Cardiac septum (tissue), 1 donor: ENCODE measurements at regions not wholly inside any gene's neighbourhood (a gene's known extent, or its start where the extent isn't known, plus 50 kb on each side); places are given as distances from the start of the nearest gene placed in this dataset.
"Not testable (repeated sequence)": the region's sequence is repeated elsewhere in the genome, so short reads cannot be mapped to it uniquely, and the experiment has no call there.

Experiments
- DNase-seq: peaks from one replicate; pipeline ENCODE4 v3.0.0-alpha.2; 2020; ENCODE audit warnings: low spot score
- intact Hi-C: fragments of 100-400 bp; cut with DNase I; formaldehyde crosslinking; loops from one replicate; pipeline ENCODE4 v1.14.0; 2022
- donor health status: DM: no; HTN: no; CAD: no.

DNA sequence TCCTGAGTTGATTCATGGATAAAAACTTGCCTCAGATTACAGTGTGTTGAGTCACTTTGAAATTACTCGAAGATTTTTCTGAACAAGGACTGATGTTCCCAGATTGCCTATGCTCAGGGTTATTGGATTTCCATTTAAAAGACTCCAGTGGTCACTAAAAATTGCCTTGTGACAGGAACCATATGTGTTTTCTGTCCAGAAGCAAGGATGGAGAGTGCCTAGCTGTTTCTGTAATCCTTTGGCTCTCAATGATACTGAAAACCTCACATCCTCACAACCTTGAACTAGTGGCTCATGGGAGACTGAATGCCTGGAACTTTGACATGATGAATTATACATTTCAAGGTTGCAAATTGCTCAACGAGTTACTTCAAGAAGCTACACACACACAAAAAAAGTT is 1271.8 kb downstream of the BRINP3 start:
- no peak for DNase-seq
- intact Hi-C loops = no loop called here

DNA sequence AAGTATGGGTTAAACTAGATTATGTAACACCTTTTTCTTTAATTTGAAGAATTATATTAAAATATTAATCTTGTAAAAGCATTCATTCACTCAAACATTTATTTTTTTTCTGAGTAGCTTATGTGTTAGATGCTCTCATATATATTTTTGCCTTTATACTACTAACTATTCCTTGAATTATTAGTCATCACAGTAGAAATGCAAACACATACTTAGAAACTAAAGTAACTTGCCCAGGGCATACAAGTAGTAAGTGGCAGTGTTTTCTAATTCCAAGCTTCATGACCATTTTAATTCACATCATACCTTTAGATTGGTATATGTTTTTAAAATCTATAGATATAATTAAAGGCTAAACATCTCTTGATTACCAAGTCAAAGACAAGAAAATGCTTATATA is 1271.0 kb downstream of the BRINP3 start:
- intact Hi-C loops = no loop called here
- no peak for DNase-seq

DNA sequence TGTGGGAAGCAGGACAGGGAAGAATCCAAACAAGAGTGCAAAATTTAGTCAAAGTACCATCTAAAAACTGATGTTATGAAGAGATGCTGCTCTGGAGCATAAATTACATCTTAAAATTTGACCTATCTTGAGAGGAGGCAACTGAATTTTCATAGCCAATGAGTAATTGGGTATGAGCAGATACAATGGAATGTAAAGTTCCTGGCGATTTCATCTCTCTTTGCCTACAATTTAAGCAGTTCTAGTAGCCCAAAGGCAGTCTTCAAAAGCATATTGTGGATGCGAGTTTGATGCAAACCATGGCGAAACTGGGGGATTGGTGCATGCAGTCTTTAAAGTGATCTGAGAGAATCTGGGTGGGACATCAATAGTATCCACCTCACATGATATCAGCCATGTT is 1265.9 kb downstream of the BRINP3 start:
- no peak for DNase-seq
- intact Hi-C loops = no loop called here

DNA sequence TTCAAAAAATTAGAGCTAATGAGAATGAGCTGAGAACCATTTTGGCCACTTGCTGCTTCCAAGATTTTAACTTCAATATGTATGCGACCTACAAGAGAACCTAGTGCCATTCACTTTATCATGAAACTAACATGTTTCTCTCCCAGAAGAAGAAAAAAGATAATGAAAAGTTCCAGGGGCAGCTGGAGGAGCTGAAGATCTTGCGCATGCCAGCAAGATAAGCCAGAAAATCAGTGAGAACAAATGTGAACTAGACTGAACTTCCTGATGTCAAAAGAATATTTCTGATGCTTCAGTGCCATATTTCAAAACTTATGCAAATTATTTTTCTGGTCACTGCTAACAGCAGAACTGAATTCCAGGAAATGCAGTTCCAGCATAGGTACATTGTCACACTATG is 1265.1 kb downstream of the BRINP3 start:
- intact Hi-C loops = no loop called here
- no peak for DNase-seq

DNA sequence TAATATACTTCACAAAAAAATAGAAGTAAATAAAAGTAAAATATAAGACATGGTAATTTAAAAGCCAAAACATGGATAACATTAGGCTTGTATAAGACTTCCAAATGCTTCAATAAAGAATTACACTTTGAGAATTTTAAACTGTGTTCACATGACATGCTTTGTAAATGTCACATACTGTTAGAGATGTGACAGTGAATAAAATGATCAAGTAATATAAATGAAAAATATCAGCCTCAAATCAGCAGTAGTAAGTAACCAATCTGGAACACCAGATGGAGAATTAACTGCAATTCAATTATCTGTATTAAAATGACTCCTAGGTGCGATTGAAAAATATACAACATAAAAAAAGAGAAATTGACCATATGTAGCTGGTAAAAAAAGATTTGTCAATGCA is 1260.8 kb downstream of the BRINP3 start:
- intact Hi-C loops = no loop called here
- no peak for DNase-seq

DNA sequence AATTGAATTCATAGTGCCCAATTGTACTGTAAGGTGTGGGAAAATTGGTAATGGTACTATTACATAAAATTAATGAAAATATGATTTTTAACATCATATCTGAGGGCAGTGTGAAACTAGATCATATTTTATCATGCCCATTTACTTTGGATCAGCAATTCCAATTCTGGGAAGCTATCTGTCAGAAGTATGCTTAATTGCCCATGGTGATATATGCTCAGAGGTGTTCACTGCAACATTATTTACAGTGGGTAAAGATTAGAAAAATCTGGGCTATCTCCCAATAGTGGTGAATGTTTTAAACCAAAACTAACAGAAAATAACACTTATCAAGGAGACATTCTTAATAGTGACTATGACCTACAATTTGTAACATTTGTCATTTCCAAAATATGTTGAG is 1260.0 kb downstream of the BRINP3 start:
- intact Hi-C loops = no loop called here
- DNase-seq = no peak

DNA sequence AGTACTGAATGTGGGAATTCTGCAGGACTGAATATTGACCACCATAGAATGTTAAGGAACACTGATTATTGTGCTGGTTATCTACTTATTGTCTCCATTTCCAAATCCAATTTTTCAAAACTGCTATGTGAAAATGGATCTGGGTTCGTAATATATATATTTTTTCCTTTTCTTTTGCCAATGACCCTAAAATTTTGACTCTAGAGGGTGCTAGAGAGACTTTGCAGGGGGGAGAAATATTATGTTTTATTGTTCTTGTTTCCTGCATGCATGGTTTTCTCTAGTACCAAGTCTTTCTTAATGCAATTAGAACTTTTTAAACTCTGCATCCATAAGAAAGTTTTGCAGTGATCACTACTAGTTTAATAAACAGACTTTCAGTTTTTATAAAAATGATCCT is 1256.9 kb downstream of the BRINP3 start:
- intact Hi-C loops = no loop called here
- no peak for DNase-seq

DNA sequence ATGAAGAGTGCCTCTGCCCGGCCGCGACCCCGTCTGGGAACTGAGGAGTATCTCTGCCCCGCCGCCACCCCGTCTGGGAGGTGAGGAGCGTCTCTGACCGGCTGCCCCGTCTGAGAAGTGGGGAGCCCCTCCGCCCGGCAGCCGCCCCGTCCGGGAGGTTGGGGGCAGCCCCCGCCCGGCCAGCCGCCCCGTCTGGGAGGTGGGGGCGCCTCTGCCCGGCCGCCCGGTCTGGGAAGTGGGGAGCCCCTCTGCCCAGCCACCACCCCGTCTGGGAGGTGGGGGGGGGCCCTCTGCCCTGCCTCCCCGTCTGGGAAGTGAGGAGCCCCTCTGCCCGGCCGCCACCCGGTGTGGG is 1251.9 kb downstream of the BRINP3 start:
- DNase-seq, intact Hi-C loops: not testable (repeated sequence)

DNA sequence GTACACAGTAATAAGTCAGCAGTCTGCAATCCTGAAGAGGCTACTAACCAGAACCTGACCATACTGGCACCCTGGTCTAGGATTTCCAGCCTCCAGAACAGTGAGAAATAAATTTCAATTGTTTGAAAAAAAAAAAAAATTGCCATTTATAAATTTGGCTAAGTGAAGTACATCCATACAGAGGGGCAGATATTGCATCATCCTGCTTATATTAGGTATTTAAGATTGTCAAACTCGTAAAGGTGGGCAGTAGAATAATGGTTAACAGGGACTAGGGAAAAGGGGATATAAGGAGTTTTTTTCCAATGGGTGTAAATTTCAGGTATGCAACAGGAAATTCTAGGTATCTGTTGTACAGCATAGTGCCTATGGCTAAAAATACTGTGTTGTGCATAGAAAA is 1250.9 kb downstream of the BRINP3 start:
- DNase-seq = no peak
- intact Hi-C loops = no loop called here

DNA sequence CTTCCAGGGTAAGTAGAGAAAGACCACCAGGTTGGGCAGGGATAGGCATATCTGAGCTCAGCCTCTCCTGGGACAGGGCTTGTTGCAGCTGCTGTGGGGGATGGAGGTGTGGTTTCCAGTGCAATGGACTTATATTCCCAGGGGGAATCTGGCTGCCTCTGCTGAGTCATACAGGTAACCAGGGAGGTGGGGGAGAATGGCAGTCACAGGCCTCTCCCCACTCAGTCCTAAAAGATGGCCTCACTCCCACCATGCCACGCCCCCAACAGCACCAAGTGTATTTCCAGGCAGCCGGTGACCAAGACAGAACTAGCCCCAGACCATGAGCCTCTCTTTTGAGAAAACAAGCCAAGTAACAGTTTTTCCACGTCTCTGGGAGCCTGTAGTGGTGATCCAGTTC is 1240.7 kb downstream of the BRINP3 start:
- intact Hi-C loops = no loop called here
- no peak for DNase-seq

DNA sequence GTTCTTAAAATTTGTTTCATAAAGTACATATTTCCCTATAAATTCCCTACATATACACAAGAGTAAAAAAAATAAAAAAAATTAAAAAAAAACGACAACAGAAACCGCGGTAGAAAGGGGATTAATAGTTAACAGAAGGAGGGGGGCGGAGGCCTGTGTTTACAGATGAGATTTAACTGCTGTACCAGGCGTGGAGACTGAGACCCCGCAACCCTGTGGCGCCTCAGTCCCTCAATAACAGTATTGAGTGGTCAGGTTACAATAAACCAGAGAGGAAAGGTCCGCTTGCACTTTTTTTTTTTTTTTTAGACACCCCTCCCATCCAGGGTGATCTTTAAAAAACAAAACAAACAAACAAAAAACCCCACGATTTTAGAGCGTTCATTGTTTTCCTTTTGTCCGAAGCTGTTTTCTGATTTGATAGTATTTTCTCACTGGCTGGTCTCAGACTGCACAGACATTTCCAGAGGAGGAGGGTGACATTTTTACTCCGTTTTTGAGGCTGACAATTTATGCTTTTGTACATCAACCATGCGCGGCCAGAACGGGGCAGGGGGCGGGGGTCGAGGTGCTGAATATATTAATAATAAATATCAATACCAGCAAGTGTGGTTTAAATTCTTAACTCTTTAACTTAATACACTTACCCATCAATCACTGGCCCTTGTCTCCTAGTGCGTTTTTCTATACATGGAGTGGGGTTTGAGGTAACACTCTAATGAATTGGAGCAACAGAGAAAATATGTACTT is 1223.9 kb downstream of the BRINP3 start:
- no peak for DNase-seq
- intact Hi-C loops = no loop called here

DNA sequence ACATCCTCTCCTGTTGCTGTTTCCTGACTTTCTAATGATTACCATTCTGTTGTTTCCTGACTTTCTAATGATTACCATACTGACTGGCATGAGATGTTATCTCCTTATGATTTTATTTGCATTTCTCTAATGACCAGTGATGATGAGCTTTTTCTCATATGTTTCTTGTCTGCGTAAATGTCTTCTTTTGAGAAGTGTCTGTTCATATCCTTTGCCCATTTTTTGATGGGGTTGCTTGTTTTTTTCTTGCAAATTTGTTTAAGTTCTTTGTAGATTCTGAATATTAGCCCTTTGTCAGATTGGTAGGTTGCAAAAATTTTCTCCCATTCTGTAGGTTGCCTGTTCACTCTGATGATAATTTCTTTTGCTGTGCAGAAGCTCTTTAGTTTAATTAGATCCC is 1216.5 kb downstream of the BRINP3 start:
- intact Hi-C loops, DNase-seq: not testable (repeated sequence)

DNA sequence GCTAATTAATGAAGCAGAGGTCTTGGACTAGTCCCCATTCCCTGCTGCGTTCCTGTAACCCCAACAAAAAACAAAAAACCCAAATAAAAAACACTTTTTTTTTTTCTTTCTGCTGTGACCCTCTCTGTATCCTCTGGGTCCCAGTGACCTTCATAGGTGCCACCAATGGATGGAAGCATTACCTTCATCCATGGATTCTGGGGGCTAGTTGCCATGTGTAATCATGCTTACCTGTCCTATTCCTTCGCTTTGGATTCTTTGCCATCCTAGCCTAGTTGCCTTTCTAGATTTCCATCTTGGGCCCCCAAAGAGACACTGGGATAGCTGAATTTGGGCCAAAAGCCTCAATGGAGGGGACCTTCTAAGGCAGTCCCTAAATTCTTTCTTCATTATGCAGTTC is 1208.7 kb downstream of the BRINP3 start:
- intact Hi-C loops = no loop called here
- no peak for DNase-seq

DNA sequence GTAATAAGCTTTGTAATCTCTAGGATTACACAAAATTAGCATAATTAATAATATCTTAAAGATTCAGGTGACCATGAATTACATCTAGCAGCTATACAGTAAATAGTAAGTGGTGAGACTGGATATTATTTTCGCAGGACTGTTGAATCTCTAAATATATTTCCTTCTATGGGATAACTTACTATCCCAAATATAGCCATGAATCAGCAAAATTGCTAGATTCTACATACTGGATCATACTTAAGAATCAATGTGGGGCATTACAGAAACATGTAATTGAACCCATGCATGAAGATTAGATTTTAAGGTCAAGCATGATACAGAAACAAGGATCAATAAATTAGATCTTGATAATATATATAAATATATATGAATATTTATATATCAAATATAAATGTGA is 1203.4 kb downstream of the BRINP3 start:
- intact Hi-C loops = no loop called here

DNA sequence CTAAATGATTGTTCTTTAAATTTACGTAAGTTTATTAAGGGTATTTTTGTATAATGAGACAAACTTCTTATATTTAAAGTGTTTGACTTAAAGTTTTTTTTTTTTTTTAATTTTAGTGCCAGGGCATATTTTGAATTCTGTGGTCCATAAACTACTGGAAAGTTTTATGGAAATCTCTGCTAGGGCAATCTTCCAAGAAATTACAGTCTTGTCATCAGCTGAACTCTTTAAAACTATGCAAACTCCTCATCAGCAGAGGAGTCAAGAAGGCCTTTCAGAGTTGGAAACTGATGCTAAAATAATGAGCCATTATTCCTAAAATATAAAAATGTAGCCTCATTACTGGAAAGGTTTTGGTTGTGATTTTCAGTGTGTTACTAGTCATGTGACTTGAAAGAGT is 1201.9 kb downstream of the BRINP3 start:
- DNase-seq = no peak

More for the DNA sequence above, 1203.4 kb downstream of the BRINP3 start:
- no peak for DNase-seq

DNA sequence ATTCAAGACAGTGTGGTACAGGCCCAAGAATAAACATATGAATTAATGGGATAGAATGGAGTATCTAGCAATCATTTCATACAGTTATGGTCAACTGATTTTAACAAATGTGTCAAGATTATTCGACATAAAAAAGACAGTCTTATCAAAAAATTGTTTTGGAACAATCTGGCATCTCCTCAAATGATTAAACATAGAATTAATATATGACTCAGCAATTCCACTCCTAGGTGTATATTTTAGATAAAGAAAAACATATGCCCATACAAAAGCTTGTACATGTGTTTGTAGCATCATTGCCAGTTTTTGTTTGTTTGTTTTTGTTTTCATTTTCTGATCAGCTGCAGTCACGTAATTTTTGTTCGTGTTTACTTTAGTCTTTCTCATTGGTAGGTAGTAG is 1188.3 kb downstream of the BRINP3 start:
- no peak for DNase-seq
- intact Hi-C loops = no loop called here

More for the DNA sequence above, 1201.9 kb downstream of the BRINP3 start:
- intact Hi-C loops = no loop called here

DNA sequence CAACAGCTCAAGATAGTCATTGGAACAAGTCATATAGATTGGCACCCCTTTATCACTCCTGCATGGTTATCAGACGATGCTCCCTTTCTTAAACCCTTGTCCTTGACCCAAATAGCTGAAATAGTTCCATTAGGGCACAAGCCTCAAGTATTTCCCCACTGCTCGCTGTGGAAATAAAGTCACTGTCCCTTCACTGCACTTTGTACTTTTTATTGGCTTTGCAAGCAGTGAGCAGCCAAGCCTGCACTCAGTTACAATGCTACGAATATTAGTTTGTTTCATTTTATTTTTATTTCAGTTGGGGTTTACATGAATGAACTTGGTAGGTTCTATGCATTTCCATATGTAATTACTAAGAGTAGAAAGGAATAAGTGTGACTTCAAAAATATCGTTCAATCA is 1176.4 kb downstream of the BRINP3 start:
- no peak for DNase-seq
- intact Hi-C loops = no loop called here

DNA sequence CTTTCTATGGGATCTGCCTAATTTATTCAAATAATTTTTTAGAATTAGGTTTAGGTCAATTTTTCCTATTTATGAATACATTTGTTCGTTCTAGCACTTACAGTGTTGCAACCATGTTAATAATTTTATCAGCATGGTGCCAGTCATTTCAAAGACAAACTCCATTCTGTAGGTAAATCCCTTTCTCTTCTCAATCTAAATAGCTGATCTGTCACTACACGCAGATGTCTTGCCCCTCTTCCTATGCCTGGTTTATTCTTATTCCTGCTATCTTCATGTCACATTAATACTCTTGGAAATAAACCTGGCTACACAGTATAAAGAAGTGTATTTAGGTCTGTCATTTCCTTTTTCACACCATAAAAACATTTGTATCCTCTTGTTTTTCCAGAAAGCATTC is 1172.4 kb downstream of the BRINP3 start:
- intact Hi-C loops = no loop called here
- DNase-seq = no peak

DNA sequence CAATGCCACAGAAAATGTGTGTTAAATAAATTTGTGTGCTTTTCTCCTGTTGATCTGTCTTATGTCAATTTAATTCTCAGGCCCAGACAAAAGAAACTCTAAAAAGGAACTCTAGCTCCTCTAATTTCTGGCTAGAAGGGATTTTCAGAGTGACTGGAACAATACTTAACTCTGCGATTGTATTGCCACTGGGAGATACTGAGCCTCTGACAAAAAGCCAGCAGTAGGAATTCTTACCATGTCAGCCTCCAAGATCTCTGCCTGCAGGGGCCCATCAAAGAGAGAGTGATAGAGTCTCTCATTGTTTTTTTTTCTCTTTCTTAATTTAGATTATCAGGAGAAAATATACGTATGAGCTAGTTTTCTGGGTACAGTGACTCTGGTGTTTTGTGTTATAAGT is 1165.7 kb downstream of the BRINP3 start:
- intact Hi-C loops = no loop called here
- no peak for DNase-seq

DNA sequence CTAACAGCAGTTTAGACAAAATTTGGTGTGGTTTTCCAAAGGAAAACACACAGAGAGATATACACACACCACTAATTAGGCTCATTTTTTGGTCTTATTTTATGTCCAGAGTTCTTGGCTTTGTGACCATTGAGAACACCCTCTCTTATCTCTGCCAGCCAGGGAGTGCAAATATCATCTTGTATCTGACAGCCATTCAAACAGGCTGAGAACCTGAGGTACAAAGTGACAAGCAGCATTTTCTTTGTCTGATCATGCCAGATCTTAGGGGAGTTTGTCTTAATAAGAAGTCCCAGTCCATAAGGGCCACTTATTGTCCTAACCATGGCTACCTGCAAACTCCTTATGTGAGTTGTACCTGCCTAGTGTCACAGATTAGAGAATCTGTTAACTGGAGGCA is 1165.2 kb downstream of the BRINP3 start:
- DNase-seq = no peak
- intact Hi-C loops = no loop called here

DNA sequence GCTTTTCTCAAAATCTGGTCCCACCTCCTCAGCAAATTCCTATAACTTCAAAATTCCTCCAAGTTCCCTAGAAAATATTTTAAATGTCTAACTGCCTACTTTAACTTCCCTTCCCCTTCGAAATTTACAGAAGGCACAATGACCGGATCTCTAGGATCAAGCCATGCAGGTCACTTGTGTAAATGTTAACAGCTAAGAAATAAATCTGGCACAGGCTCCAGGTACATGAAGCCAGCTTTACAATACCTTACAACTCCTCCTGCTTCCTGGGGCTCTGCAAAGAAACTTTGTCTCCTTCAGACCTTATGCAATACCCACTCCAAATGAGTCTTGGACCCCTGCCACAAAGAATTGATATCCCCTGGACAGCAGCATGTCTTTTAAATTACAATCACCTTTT is 1164.2 kb downstream of the BRINP3 start:
- intact Hi-C loops = no loop called here
- DNase-seq = no peak
